ENCODE measurements at regions not wholly inside any gene's neighbourhood (a gene's known extent, or its start where the extent isn't known, plus 50 kb on each side); places are given as distances from the start of the nearest gene placed in this dataset.
A peak's percentile ranks its signal among the peaks of the same experiment; 100 is the strongest.

DNA sequence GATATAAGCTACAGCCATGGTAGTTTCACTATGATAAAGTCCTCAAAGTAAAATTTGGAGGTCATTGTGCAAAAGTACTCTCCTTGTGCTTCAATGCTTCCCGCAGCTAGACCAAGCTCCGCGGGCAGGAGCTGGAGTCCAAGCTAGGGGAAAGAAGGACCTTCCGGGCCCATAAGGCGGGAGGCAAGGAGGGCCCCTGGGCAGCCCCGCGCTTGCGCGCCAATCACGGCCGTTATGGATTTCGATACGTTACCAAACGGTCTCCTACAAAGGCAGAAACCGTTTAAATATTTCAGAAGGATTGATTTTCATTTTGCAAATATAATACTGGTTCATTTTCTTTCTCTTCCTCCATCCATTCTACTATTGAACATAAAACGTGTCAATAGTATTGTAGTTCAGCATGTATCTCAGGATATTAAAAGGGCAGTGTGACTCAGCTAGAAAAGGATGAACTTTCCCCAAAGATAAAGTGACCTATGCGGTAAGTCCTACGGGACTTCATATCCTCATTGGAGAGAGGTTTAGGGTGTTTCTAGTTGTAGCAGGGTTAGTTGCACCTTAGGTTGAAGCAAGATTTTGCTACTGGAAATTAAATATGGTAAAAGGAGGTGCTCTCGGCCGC, 128.0 kb downstream of the KIF20B start:
- ChIA-PET CTCF (interaction anchor here (1.2 kb wide), 1 partner anchor 18 kb away, joined by 3 read pairs; no protein-coding TSS in a partner anchor), POLR2A (no interaction called here)
- FAIRE-seq = no peak
- Histone ChIP-seq H3K27ac (no peak overlapping the region), H3K4me3 (no peak overlapping the region), H3K4me1 (no peaks in the 10 kb centered on the region), H3K4me2 (no peak overlapping the region), H3K9me3 (no peaks in the 10 kb centered on the region; the same call in 2 of the 3 replicates)
- no peak for ATAC-seq
- TF ChIP-seq ESRRA (IDR thresholded peaks at IDR 0.05; ENCODE audit: borderline replicate concordance, low read length) = no peak
- no peak for TF ChIP-seq CHD2 (IDR thresholded peaks at IDR 0.05; ENCODE audit: low read length, partially characterized antibody)
- no peak for TF ChIP-seq MAZ (IDR thresholded peaks at IDR 0.05; ENCODE audit: borderline replicate concordance, low read depth, low read length)
- TF ChIP-seq KDM5A (IDR thresholded peaks at IDR 0.05) = no peak
- no peak for TF ChIP-seq MAFK (IDR thresholded peaks at IDR 0.05; ENCODE audit: partially characterized antibody)
- TF ChIP-seq SMC3 (IDR thresholded peaks at IDR 0.05) = no peak
- no peak for TF ChIP-seq MYC (IDR thresholded peaks at IDR 0.05; ENCODE audit: borderline replicate concordance, low read length)
- no peak for TF ChIP-seq GATA3 (IDR thresholded peaks at IDR 0.05; ENCODE audit: borderline replicate concordance)
- TF ChIP-seq FOSB (CRISPR knock-in tag; IDR thresholded peaks at IDR 0.05) = no peak
- TF ChIP-seq NPAS2 (CRISPR knock-in tag; IDR thresholded peaks at IDR 0.05; ENCODE audit: borderline replicate concordance) = no peak
- no peak for TF ChIP-seq HEYL (CRISPR knock-in tag; IDR thresholded peaks at IDR 0.05)
- no peak for TF ChIP-seq RNF2 (IDR thresholded peaks at IDR 0.05; ENCODE audit: borderline replicate concordance, low read depth)
- no peak for TF ChIP-seq EHMT2 (IDR thresholded peaks at IDR 0.05; ENCODE audit: low read depth)
- no peak for TF ChIP-seq KDM1A (IDR thresholded peaks at IDR 0.05; ENCODE audit: low read depth)
- WGBS (ENCODE audit: missing lambda C conversion rate) = 79% methylated on average over 20 of the region's 20 CpGs
- no peak for DNase-seq (ENCODE audit: low read depth in 1 of 2, low spot score in 1 of 2)

DNA sequence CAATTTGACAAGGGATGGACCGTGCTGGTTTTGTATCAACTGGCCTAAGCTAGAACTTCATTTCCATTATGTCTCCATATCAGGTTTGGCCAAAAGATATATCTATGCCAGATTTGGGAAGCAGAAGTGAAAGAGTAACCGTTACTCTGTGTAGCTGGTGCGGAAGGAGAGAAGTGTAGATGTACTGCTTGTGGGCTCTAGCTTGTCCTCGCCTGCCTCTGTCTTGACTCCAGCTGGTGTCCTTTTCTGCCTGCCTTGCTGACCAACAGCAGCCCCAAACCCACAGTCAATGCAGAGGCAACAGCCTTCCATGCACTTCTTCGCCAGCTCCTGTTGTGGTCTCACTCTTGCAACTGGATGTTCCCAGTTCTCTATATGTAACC, 128.5 kb downstream of the KIF20B start:
- no peak overlapping the region for H3K4me3 ChIP-seq
- TF ChIP-seq TFCP2L1 (CRISPR knock-in tag; IDR thresholded peaks at IDR 0.05) = no peak
- H3K27ac ChIP-seq = no peak overlapping the region
- WGBS (ENCODE audit: missing lambda C conversion rate) = 67% methylated on average over 5 of the region's 5 CpGs
- ATAC-seq (no peak; a peak in 1 of 6 replicates), DNase-seq (ENCODE audit: low read depth in 1 of 2, low spot score in 1 of 2) (no peak), FAIRE-seq (no peak)
- CTCF ChIA-PET = interaction anchor here (1.2 kb wide), 1 partner anchor 17 kb away, joined by 3 read pairs; no protein-coding TSS in a partner anchor
- peak overlapping the region; percentile 4; the same call in 1 of the 3 replicates for H3K4me2 ChIP-seq
- H3K4me1 ChIP-seq = no peaks in the 10 kb centered on the region
- POLR2A ChIA-PET = no interaction called here
- H3K9me3 ChIP-seq = no peaks in the 10 kb centered on the region; the same call in 2 of the 3 replicates

DNA sequence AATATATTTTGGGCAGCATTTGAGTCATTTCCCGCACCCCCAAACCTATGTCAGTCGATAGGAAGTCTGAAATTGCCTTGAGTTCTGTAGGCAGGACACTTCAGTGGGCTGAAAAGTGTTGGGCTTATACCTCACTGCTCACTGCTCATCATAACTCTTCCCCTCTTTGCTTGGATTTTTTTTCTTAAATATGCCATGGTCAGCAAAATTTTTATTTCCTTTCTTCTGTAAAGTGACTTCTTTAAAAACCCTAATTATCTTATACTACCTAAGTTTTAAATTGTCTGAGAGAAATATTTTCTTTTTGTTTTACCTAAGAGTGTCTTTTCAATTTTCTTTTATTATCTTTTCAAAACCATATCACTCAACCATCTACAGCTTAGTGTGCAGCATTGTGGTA, 129.2 kb downstream of the KIF20B start:
- CTCF ChIA-PET = interaction anchor here (1.2 kb wide), 1 partner anchor 16 kb away, joined by 3 read pairs; no protein-coding TSS in a partner anchor
- Histone ChIP-seq H3K4me2 (peak overlapping the region; percentile 4; the same call in 1 of the 3 replicates), H3K27ac (no peak overlapping the region), H3K9me3 (no peaks in the 10 kb centered on the region; the same call in 2 of the 3 replicates), H3K4me3 (no peak overlapping the region), H3K4me1 (no peaks in the 10 kb centered on the region)
- TF ChIP-seq, protein P1, sequence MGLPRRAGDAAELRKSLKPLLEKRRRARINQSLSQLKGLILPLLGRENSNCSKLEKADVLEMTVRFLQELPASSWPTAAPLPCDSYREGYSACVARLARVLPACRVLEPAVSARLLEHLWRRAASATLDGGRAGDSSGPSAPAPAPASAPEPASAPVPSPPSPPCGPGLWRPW (IDR thresholded peaks at IDR 0.05) = no peak
- TF ChIP-seq MAFK (IDR thresholded peaks at IDR 0.05; ENCODE audit: partially characterized antibody) = peak; percentile 96
- DNase-seq (ENCODE audit: low read depth in 1 of 2, low spot score in 1 of 2) = no peak
- no peak for FAIRE-seq
- POLR2A ChIA-PET = no interaction called here
- ATAC-seq = no peak
- WGBS (ENCODE audit: missing lambda C conversion rate) = 9% methylated on average over 2 of the region's 2 CpGs

DNA sequence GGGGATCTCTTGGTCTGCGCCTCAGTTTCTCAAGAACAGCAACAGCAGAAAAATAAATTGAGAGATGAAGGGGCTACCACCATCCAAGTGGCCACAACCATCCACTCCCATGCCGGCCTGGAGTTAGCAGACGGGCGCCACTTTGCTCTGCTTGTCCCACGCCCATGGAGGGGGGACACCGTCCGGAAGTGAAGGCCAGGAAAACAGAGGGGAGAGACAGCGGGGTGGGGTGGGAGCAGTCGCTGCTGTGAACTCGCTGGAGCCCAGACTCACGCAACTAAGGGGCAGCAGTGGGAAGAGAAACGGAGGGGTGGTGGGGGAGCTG, 135.4 kb downstream of the KIF20B start:
- no peak for TF ChIP-seq RARB (CRISPR knock-in tag; IDR thresholded peaks at IDR 0.05)
- TF ChIP-seq, protein P2, sequence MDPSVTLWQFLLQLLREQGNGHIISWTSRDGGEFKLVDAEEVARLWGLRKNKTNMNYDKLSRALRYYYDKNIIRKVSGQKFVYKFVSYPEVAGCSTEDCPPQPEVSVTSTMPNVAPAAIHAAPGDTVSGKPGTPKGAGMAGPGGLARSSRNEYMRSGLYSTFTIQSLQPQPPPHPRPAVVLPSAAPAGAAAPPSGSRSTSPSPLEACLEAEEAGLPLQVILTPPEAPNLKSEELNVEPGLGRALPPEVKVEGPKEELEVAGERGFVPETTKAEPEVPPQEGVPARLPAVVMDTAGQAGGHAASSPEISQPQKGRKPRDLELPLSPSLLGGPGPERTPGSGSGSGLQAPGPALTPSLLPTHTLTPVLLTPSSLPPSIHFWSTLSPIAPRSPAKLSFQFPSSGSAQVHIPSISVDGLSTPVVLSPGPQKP (IDR thresholded peaks at IDR 0.05; ENCODE audit: low read depth, low read length) = no peak
- no peak for TF ChIP-seq HDAC2 (IDR thresholded peaks at IDR 0.05)
- no peak for TF ChIP-seq BHLHE40 (IDR thresholded peaks at IDR 0.05; ENCODE audit: low read depth, low read length)
- TF ChIP-seq CEBPB (IDR thresholded peaks at IDR 0.05) = no peak
- no peak for TF ChIP-seq TFCP2L1 (CRISPR knock-in tag; IDR thresholded peaks at IDR 0.05)
- no peak for TF ChIP-seq ESRRA (IDR thresholded peaks at IDR 0.05; ENCODE audit: borderline replicate concordance, low read length)
- no peak for TF ChIP-seq CBX8 (IDR thresholded peaks at IDR 0.05)
- TF ChIP-seq, protein P1 (IDR thresholded peaks at IDR 0.05) = no peak
- TF ChIP-seq, protein P3, sequence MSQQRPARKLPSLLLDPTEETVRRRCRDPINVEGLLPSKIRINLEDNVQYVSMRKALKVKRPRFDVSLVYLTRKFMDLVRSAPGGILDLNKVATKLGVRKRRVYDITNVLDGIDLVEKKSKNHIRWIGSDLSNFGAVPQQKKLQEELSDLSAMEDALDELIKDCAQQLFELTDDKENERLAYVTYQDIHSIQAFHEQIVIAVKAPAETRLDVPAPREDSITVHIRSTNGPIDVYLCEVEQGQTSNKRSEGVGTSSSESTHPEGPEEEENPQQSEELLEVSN (IDR thresholded peaks at IDR 0.05; ENCODE audit: borderline replicate concordance, low read depth) = no peak
- no peak for TF ChIP-seq ZC3H11A (IDR thresholded peaks at IDR 0.05)
- H3K27ac ChIP-seq = no peak overlapping the region
- H3K4me3 ChIP-seq = no peak overlapping the region
- no peaks in the 10 kb centered on the region for H3K4me1 ChIP-seq
- WGBS (ENCODE audit: missing lambda C conversion rate) = 78% methylated on average over 12 of the region's 12 CpGs
- POLR2A ChIA-PET = no interaction called here
- CTCF ChIA-PET = interaction anchor here (1.3 kb wide), 1 partner anchor 222 kb away, joined by 3 read pairs; no protein-coding TSS in a partner anchor
- H3K9me3 ChIP-seq = no peaks in the 10 kb centered on the region; the same call in 2 of the 3 replicates
- ATAC-seq (no peak), DNase-seq (ENCODE audit: low read depth in 1 of 2, low spot score in 1 of 2) (no peak), FAIRE-seq (no peak)
- H3K4me2 ChIP-seq = no peak overlapping the region
